ENCODE measurements at regions not wholly inside any gene's neighbourhood (a gene's known extent, or its start where the extent isn't known, plus 50 kb on each side); places are given as distances from the start of the nearest gene placed in this dataset.

GRCh38 chr3:124360563-124360962, 368.6 kb upstream of the ROPN1 start:
- DNase-seq, result no peak
- TF ChIP-seq, protein P1, sequence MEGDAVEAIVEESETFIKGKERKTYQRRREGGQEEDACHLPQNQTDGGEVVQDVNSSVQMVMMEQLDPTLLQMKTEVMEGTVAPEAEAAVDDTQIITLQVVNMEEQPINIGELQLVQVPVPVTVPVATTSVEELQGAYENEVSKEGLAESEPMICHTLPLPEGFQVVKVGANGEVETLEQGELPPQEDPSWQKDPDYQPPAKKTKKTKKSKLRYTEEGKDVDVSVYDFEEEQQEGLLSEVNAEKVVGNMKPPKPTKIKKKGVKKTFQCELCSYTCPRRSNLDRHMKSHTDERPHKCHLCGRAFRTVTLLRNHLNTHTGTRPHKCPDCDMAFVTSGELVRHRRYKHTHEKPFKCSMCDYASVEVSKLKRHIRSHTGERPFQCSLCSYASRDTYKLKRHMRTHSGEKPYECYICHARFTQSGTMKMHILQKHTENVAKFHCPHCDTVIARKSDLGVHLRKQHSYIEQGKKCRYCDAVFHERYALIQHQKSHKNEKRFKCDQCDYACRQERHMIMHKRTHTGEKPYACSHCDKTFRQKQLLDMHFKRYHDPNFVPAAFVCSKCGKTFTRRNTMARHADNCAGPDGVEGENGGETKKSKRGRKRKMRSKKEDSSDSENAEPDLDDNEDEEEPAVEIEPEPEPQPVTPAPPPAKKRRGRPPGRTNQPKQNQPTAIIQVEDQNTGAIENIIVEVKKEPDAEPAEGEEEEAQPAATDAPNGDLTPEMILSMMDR (IDR thresholded peaks at IDR 0.05; ENCODE audit: insufficient read depth in 1 of 2, low read depth in 1 of 2, low read length in 1 of 2, severe bottlenecking in 1 of 2, unreplicated experiment in 1 of 2), result no peak
- Histone ChIP-seq H3K4me3 (ENCODE audit: low read depth, low read length) (no peak overlapping the region), H3K9me3 (no peaks in the 10 kb centered on the region), H3K36me3 (ENCODE audit: control insufficient read depth, insufficient read depth, low read length) (no peaks in the 10 kb centered on the region), H3K27me3 (replicated peaks; ENCODE audit: control insufficient read depth, insufficient read depth, low read length) (no peaks in the 10 kb centered on the region), H3K4me1 (peaks cover 8% of the 10 kb centered on the region)
- Mint-ChIP-seq H3K27me3 (ENCODE audit: insufficient read depth, unreplicated experiment) (no peaks in the 10 kb centered on the region), H3K4me3 (ENCODE audit: unreplicated experiment) (no peak overlapping the region), H3K4me1 (ENCODE audit: low read depth, unreplicated experiment) (peaks cover 8% of the 10 kb centered on the region), H3K36me3 (ENCODE audit: insufficient read depth, unreplicated experiment) (no peaks in the 10 kb centered on the region), H3K27ac (ENCODE audit: unreplicated experiment) (no peak overlapping the region), H3K9me3 (ENCODE audit: unreplicated experiment) (peaks cover 17% of the 10 kb centered on the region)
- BruUV-seq (replicated peaks), result no TSS peak
- intact Hi-C loops (cut with micrococcal nuclease; ENCODE audit: unreplicated experiment), result no loop called here
- POLR2A ChIA-PET, result no interaction called here
- CTCF ChIA-PET, result no interaction called here

DNA sequence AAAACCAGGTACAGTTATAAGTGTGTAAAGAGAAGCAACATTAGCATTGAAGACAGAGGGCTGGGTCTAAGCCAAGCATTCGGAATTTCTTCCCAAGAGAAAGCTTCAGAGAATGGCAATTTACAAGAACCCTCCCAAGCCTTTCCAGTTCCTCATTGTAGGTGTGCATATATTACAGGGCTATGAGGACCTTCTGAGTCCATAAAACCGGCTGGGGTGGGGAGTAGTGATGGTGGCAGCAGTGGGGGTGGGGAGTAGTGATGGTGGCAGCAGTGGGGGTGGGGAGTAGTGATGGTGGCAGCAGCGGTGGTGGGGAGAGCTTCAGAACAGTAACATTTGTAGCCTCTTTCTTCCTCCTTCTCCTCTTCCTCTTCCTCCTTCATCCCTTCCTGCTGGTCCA, 368.7 kb upstream of the UMPS start:
- H3K27me3 ChIP-seq (replicated peaks; ENCODE audit: control insufficient read depth, insufficient read depth, low read length), result no peaks in the 10 kb centered on the region
- no peaks in the 10 kb centered on the region for H3K36me3 Mint-ChIP-seq (ENCODE audit: insufficient read depth, unreplicated experiment)
- DNase-seq, result no peak
- peaks cover 13% of the 10 kb centered on the region for H3K9me3 Mint-ChIP-seq (ENCODE audit: unreplicated experiment)
- H3K36me3 ChIP-seq (ENCODE audit: control insufficient read depth, insufficient read depth, low read length), result no peaks in the 10 kb centered on the region
- CTCF ChIA-PET, result no interaction called here
- H3K4me1 ChIP-seq, result peaks cover 8% of the 10 kb centered on the region
- H3K4me3 ChIP-seq (ENCODE audit: low read depth, low read length), result no peak overlapping the region
- no peaks in the 10 kb centered on the region for H3K9me3 ChIP-seq
- POLR2A ChIA-PET, result no interaction called here
- H3K4me1 Mint-ChIP-seq (ENCODE audit: low read depth, unreplicated experiment), result peaks cover 8% of the 10 kb centered on the region
- TF ChIP-seq, protein P1 (IDR thresholded peaks at IDR 0.05; ENCODE audit: insufficient read depth in 1 of 2, low read depth in 1 of 2, low read length in 1 of 2, severe bottlenecking in 1 of 2, unreplicated experiment in 1 of 2), result no peak
- intact Hi-C loops (cut with micrococcal nuclease; ENCODE audit: unreplicated experiment), result no loop called here
- BruUV-seq (replicated peaks), result no TSS peak
- H3K27me3 Mint-ChIP-seq (ENCODE audit: insufficient read depth, unreplicated experiment), result no peaks in the 10 kb centered on the region
- H3K27ac Mint-ChIP-seq (ENCODE audit: unreplicated experiment), result no peak overlapping the region
- no peak overlapping the region for H3K4me3 Mint-ChIP-seq (ENCODE audit: unreplicated experiment)

DNA sequence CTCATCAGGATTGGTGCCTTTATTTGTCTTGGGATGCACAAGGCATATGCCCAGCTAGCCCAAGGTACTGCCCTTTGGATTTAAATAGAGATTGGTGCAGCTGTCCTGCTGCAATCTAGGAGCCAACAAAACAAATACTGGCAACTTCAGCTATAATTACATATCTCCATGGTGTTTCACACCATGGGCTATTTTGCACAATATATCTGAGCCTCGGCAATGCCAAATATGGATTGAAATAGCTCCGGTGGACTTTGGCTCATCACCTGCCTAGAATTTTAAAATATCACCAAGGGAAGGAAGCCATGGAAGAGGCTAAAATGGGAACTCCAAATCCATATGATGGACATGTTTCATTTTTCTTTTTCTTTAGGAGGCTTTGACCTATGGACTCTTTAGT, 367.8 kb upstream of the UMPS start:
- Mint-ChIP-seq H3K9me3 (ENCODE audit: unreplicated experiment) (peaks cover 4% of the 10 kb centered on the region), H3K4me1 (ENCODE audit: low read depth, unreplicated experiment) (peaks cover 5% of the 10 kb centered on the region), H3K36me3 (ENCODE audit: insufficient read depth, unreplicated experiment) (no peaks in the 10 kb centered on the region), H3K4me3 (ENCODE audit: unreplicated experiment) (no peak overlapping the region), H3K27ac (ENCODE audit: unreplicated experiment) (no peak overlapping the region), H3K27me3 (ENCODE audit: insufficient read depth, unreplicated experiment) (no peaks in the 10 kb centered on the region)
- Histone ChIP-seq H3K27me3 (replicated peaks; ENCODE audit: control insufficient read depth, insufficient read depth, low read length) (no peaks in the 10 kb centered on the region), H3K9me3 (no peaks in the 10 kb centered on the region), H3K36me3 (ENCODE audit: control insufficient read depth, insufficient read depth, low read length) (no peaks in the 10 kb centered on the region), H3K4me3 (ENCODE audit: low read depth, low read length) (no peak overlapping the region), H3K4me1 (peaks cover 5% of the 10 kb centered on the region)
- BruUV-seq (replicated peaks), result no TSS peak
- ChIA-PET POLR2A (no interaction called here), CTCF (interaction anchor here (0.8 kb wide), 1 partner anchor 11 kb away, joined by 3 read pairs; no protein-coding TSS in a partner anchor)
- TF ChIP-seq, protein P1 (IDR thresholded peaks at IDR 0.05; ENCODE audit: insufficient read depth in 1 of 2, low read depth in 1 of 2, low read length in 1 of 2, severe bottlenecking in 1 of 2, unreplicated experiment in 1 of 2), result no peak
- intact Hi-C loops (cut with micrococcal nuclease; ENCODE audit: unreplicated experiment), result no loop called here
- no peak for DNase-seq
